Type B pancreatic cell (in vitro differentiated cells): ENCODE measurements at regions not wholly inside any gene's neighbourhood (a gene's known extent, or its start where the extent isn't known, plus 50 kb on each side); places are given as distances from the start of the nearest gene placed in this dataset.

Source experiments
- DNase-seq: peaks from one replicate; pipeline ENCODE4 v3.0.0; 2021; ENCODE audit warnings: mixed read lengths; ENCODE audit not compliant: unreplicated experiment; ENCODE audit errors: extremely low spot score
- H3K27ac Mint-ChIP-seq: 2 replicates; pipeline ENCODE4 v1.8.0; 2021; ENCODE audit warnings: mild to moderate bottlenecking, mixed read lengths
- H3K27me3 Mint-ChIP-seq: 2 replicates; pipeline ENCODE4 v1.8.0; 2021; ENCODE audit warnings: mixed read lengths
- H3K36me3 Mint-ChIP-seq: 2 replicates; pipeline ENCODE4 v1.8.0; 2021; ENCODE audit warnings: mixed read lengths
- H3K4me1 Mint-ChIP-seq: one replicate; pipeline ENCODE4 v1.8.0; 2021; ENCODE audit warnings: mixed read lengths; ENCODE audit not compliant: unreplicated experiment
- H3K4me3 Mint-ChIP-seq: 2 replicates; pipeline ENCODE4 v1.8.0; 2021; ENCODE audit warnings: mild to moderate bottlenecking, mixed read lengths
- H3K9me3 Mint-ChIP-seq: 2 replicates; pipeline ENCODE4 v1.8.0; 2021; ENCODE audit warnings: mixed read lengths
- TF ChIP-seq, protein P1 (sequence below): fragments of 200-600 bp; sonication (generic); conservative IDR thresholded peaks from 2 replicates; pipeline ENCODE4 v1.5.0; 2021; ENCODE audit warnings: antibody characterized with exemption, mild to moderate bottlenecking

GRCh38 chr13:72005455-72005854, 138.5 kb upstream of the DACH1 start:
- Mint-ChIP-seq H3K27ac (no peak overlapping the region), H3K4me1 (no peaks in the 10 kb centered on the region), H3K36me3 (no peaks in the 10 kb centered on the region), H3K4me3 (no peak overlapping the region), H3K9me3 (no peaks in the 10 kb centered on the region), H3K27me3 (no peaks in the 10 kb centered on the region)
- TF ChIP-seq, protein P1, sequence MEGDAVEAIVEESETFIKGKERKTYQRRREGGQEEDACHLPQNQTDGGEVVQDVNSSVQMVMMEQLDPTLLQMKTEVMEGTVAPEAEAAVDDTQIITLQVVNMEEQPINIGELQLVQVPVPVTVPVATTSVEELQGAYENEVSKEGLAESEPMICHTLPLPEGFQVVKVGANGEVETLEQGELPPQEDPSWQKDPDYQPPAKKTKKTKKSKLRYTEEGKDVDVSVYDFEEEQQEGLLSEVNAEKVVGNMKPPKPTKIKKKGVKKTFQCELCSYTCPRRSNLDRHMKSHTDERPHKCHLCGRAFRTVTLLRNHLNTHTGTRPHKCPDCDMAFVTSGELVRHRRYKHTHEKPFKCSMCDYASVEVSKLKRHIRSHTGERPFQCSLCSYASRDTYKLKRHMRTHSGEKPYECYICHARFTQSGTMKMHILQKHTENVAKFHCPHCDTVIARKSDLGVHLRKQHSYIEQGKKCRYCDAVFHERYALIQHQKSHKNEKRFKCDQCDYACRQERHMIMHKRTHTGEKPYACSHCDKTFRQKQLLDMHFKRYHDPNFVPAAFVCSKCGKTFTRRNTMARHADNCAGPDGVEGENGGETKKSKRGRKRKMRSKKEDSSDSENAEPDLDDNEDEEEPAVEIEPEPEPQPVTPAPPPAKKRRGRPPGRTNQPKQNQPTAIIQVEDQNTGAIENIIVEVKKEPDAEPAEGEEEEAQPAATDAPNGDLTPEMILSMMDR = no peak
- DNase-seq = no peak

GRCh38 chr13:72004784-72005374, 137.9 kb upstream of the DACH1 start:
- no peaks in the 10 kb centered on the region for H3K9me3 Mint-ChIP-seq
- no peak overlapping the region for H3K4me3 Mint-ChIP-seq
- H3K27me3 Mint-ChIP-seq = no peaks in the 10 kb centered on the region
- H3K4me1 Mint-ChIP-seq = no peaks in the 10 kb centered on the region
- no peaks in the 10 kb centered on the region for H3K36me3 Mint-ChIP-seq
- DNase-seq = no peak
- H3K27ac Mint-ChIP-seq = no peak overlapping the region
- TF ChIP-seq, protein P1 = no peak

GRCh38 chr13:72004246-72004645, 137.2 kb upstream of the DACH1 start:
- Mint-ChIP-seq H3K27ac (no peak overlapping the region), H3K36me3 (no peaks in the 10 kb centered on the region), H3K4me1 (no peaks in the 10 kb centered on the region), H3K27me3 (no peaks in the 10 kb centered on the region), H3K9me3 (peaks cover 1% of the 10 kb centered on the region), H3K4me3 (no peak overlapping the region)
- TF ChIP-seq, protein P1 = no peak
- no peak for DNase-seq

GRCh38 chr13:71998223-71998622, 131.2 kb upstream of the DACH1 start:
- Mint-ChIP-seq H3K27me3 (no peaks in the 10 kb centered on the region), H3K9me3 (peaks cover 7% of the 10 kb centered on the region), H3K4me3 (no peak overlapping the region), H3K4me1 (no peaks in the 10 kb centered on the region), H3K36me3 (no peaks in the 10 kb centered on the region), H3K27ac (no peak overlapping the region)
- TF ChIP-seq, protein P1 = no peak
- no peak for DNase-seq

GRCh38 chr13:71979616-71980015, 112.6 kb upstream of the DACH1 start:
- DNase-seq = no peak
- TF ChIP-seq, protein P1 = peak; percentile 57

GRCh38 chr13:71977028-71977427, 110.0 kb upstream of the DACH1 start:
- H3K27ac Mint-ChIP-seq = no peak overlapping the region
- no peaks in the 10 kb centered on the region for H3K4me1 Mint-ChIP-seq
- TF ChIP-seq, protein P1 = no peak

More at GRCh38 chr13:71979616-71980015, 112.6 kb upstream of the DACH1 start:
- Mint-ChIP-seq H3K36me3 (no peaks in the 10 kb centered on the region), H3K4me3 (no peak overlapping the region), H3K4me1 (no peaks in the 10 kb centered on the region), H3K27ac (no peak overlapping the region), H3K9me3 (no peaks in the 10 kb centered on the region), H3K27me3 (no peaks in the 10 kb centered on the region)

More at GRCh38 chr13:71977028-71977427, 110.0 kb upstream of the DACH1 start:
- no peak for DNase-seq
- H3K9me3 Mint-ChIP-seq = no peaks in the 10 kb centered on the region
- H3K4me3 Mint-ChIP-seq = no peak overlapping the region
- no peaks in the 10 kb centered on the region for H3K27me3 Mint-ChIP-seq
- H3K36me3 Mint-ChIP-seq = no peaks in the 10 kb centered on the region
